Activated naive CD8-positive, alpha-beta T cell (primary cell): ENCODE measurements at regions not wholly inside any gene's neighbourhood (a gene's known extent, or its start where the extent isn't known, plus 50 kb on each side); places are given as distances from the start of the nearest gene placed in this dataset.

Experiments
- H3K27ac Mint-ChIP-seq: one replicate; pipeline ENCODE4 v1.8.0; 2021; ENCODE audit warnings: mixed read lengths
- H3K27me3 Mint-ChIP-seq: one replicate; pipeline ENCODE4 v1.8.0; 2021; ENCODE audit warnings: mixed read lengths
- H3K36me3 Mint-ChIP-seq: one replicate; pipeline ENCODE4 v1.8.0; 2021; ENCODE audit warnings: mixed read lengths
- H3K4me1 Mint-ChIP-seq: one replicate; pipeline ENCODE4 v1.8.0; 2021; ENCODE audit warnings: low read depth, mixed read lengths
- H3K4me3 Mint-ChIP-seq: one replicate; pipeline ENCODE4 v1.8.0; 2021; ENCODE audit warnings: mild to moderate bottlenecking, mixed read lengths
- H3K9me3 Mint-ChIP-seq: one replicate; pipeline ENCODE4 v1.8.0; 2021; ENCODE audit warnings: low read depth, mixed read lengths

DNA sequence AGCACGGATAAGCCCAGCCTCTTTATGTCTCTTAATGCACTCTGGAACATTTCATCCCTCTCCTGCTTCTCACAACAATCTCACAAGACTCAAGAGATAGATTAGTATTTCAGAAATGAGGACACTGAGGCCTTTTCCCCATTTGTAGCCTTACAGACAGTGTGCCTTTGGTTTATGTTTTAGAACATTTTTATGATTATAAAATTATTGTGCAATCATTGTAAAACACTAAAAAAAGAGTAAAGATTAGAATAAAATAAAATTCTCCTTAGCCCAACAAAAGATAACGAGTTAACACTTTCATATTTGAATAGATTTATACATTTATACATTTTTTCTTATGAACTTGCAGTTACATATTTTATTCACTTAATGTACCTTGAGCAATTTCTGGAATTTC is 748.7 kb downstream of the TRIML1 start:
- H3K27ac Mint-ChIP-seq: no peak overlapping the region
- H3K4me3 Mint-ChIP-seq: no peak overlapping the region
- H3K9me3 Mint-ChIP-seq: peaks cover 2% of the 10 kb centered on the region
- no peaks in the 10 kb centered on the region for H3K27me3 Mint-ChIP-seq
- H3K4me1 Mint-ChIP-seq: no peaks in the 10 kb centered on the region
- H3K36me3 Mint-ChIP-seq: no peaks in the 10 kb centered on the region

DNA sequence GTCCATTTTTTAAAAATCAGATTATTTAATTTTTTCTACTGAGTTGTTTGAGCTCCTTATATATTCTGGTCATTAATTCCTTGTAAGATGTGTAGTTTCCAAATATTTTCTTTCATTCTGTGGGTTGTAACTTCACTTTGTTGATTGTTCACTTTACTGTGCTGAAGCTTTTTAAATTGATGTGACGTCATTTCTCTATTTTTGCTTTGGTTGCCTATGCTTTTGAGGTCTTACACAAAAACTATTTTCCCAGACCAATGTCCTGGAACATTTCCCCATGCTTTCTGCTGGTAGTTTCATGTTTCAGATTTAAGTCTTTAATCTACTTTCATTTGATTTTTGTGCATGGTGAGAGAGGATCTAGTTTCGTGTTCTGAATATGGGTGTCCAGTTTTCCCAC is 753.6 kb downstream of the TRIML1 start:
- Mint-ChIP-seq H3K9me3 (peaks cover 5% of the 10 kb centered on the region), H3K36me3 (no peaks in the 10 kb centered on the region), H3K4me3 (no peak overlapping the region), H3K27me3 (no peaks in the 10 kb centered on the region), H3K27ac (no peak overlapping the region), H3K4me1 (no peaks in the 10 kb centered on the region)

DNA sequence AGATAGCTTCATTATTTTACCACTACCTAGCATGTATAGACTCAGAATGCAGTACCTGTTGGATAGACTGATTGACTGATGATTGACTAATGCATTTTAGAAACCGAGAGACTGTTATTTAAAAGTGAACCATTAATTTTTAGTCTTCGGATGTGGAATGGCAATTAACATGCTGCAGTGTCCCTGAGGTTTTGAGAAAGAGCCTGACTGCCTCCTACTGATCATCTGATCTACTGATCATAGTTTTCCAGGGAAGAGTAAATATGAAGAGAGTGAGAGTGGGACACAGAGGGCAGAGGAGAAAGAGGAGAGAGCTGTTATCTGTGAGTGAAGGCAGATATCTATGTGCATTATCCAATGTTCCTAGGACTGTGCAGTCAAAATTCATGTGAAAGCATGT is 764.7 kb downstream of the TRIML1 start:
- H3K4me1 Mint-ChIP-seq: no peaks in the 10 kb centered on the region
- no peak overlapping the region for H3K27ac Mint-ChIP-seq
- H3K4me3 Mint-ChIP-seq: no peak overlapping the region
- H3K36me3 Mint-ChIP-seq: no peaks in the 10 kb centered on the region
- H3K9me3 Mint-ChIP-seq: peaks cover 18% of the 10 kb centered on the region
- H3K27me3 Mint-ChIP-seq: no peaks in the 10 kb centered on the region

DNA sequence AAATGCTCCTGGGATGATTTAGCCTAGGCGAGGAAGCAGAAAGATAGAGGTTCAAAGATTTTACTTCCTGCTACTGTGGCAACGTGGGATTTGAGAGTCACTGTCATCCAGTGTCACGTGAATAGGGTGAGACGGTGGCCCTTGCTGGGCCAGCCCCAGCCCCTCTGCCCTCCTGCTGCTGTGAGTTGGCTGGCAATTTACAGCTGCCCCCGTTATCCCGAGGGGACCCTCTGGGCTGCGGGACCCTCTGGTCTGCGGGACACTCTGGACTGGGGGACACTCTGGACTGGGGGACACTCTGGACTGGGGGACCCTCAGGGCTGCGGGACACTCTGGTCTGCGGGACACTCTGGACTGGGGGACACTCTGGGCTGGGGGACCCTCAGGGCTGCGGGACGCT is 765.4 kb downstream of the TRIML1 start:
- Mint-ChIP-seq H3K9me3 (peaks cover 14% of the 10 kb centered on the region), H3K27ac (no peak overlapping the region), H3K4me1 (no peaks in the 10 kb centered on the region), H3K36me3 (no peaks in the 10 kb centered on the region), H3K4me3 (no peak overlapping the region), H3K27me3 (no peaks in the 10 kb centered on the region)

DNA sequence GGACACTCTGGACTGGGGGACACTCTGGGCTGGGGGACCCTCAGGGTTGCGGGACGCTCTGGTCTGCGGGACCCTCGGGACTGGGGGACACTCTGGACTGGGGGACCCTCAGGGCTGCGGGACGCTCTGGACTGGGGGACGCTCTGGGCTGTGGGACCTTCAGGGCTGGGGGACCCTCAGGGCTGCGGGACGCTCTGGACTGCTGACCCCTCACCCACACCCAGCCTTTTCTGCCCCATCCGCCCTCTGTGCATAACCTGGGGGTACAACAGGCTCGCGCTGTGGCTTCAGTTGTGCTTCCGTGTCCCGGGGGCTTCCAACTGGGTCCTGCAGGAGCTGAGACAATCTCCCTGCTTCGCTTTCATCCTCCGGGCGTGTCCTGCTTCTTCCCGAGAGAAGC is 766.0 kb downstream of the TRIML1 start:
- H3K4me3 Mint-ChIP-seq: no peak overlapping the region
- H3K27me3 Mint-ChIP-seq: no peaks in the 10 kb centered on the region
- peaks cover 13% of the 10 kb centered on the region for H3K9me3 Mint-ChIP-seq
- H3K27ac Mint-ChIP-seq: no peak overlapping the region
- H3K36me3 Mint-ChIP-seq: no peaks in the 10 kb centered on the region
- H3K4me1 Mint-ChIP-seq: no peaks in the 10 kb centered on the region

GRCh38 chr4:188911199-188911598 is 772.0 kb downstream of the TRIML1 start:
- no peaks in the 10 kb centered on the region for H3K36me3 Mint-ChIP-seq
- no peaks in the 10 kb centered on the region for H3K27me3 Mint-ChIP-seq
- no peak overlapping the region for H3K27ac Mint-ChIP-seq
- H3K4me1 Mint-ChIP-seq: no peaks in the 10 kb centered on the region
- peaks cover 4% of the 10 kb centered on the region for H3K9me3 Mint-ChIP-seq
- H3K4me3 Mint-ChIP-seq: no peak overlapping the region

- Mint-ChIP-seq H3K27me3 (no peaks in the 10 kb centered on the region), H3K36me3 (no peaks in the 10 kb centered on the region), H3K4me3 (no peak overlapping the region), H3K9me3 (peaks cover 4% of the 10 kb centered on the region), H3K4me1 (no peaks in the 10 kb centered on the region), H3K27ac (no peak overlapping the region)
Measured at GRCh38 chr4:188911707-188912106, 772.5 kb downstream of the TRIML1 start.

- Mint-ChIP-seq H3K27ac (no peak overlapping the region), H3K4me1 (no peaks in the 10 kb centered on the region), H3K9me3 (peaks cover 16% of the 10 kb centered on the region), H3K27me3 (no peaks in the 10 kb centered on the region), H3K4me3 (no peak overlapping the region), H3K36me3 (no peaks in the 10 kb centered on the region)
Measured at GRCh38 chr4:188915175-188915574, 775.9 kb downstream of the TRIML1 start.

- H3K9me3 Mint-ChIP-seq: peaks cover 23% of the 10 kb centered on the region
Measured at GRCh38 chr4:188918787-188919186, 779.5 kb downstream of the TRIML1 start.

GRCh38 chr4:188930822-188931221 is 791.6 kb downstream of the TRIML1 start:
- peaks cover 7% of the 10 kb centered on the region for H3K9me3 Mint-ChIP-seq
- H3K27me3 Mint-ChIP-seq: no peaks in the 10 kb centered on the region
- no peaks in the 10 kb centered on the region for H3K36me3 Mint-ChIP-seq
- no peak overlapping the region for H3K27ac Mint-ChIP-seq
- no peaks in the 10 kb centered on the region for H3K4me1 Mint-ChIP-seq
- H3K4me3 Mint-ChIP-seq: no peak overlapping the region

More at GRCh38 chr4:188918787-188919186, 779.5 kb downstream of the TRIML1 start:
- H3K4me1 Mint-ChIP-seq: no peaks in the 10 kb centered on the region
- H3K36me3 Mint-ChIP-seq: no peaks in the 10 kb centered on the region
- H3K27ac Mint-ChIP-seq: no peak overlapping the region
- no peaks in the 10 kb centered on the region for H3K27me3 Mint-ChIP-seq
- no peak overlapping the region for H3K4me3 Mint-ChIP-seq

DNA sequence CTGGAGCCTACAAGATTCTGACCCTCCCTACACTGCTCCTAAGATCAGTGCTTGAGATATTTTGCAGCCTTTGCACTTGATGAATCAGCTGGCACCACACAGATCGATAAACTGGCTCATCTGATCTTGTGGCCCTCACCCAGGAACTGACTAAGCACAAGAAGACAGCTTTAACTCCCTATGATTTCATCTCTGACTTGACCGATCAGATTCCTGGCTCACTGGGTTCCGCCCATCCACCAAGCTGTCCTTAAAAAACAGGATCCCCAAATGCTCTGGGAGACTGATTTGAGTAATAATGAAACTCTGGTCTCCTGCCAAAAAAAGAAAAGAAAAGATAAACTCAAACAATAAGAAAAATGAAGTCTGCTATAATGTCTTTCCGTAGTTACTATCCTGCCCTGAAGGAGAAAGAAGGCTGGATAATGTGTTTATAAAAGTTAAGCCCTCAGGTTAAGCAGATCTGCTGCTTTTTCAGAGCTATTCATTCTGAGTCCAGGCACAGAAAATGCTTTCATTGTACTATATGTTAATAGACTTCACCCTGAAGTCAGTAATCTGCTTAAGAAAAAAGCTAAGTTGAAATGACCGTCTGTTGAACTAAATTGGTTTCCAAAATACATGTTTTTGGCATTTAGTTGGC is 795.2 kb downstream of the TRIML1 start:
- Mint-ChIP-seq H3K36me3 (no peaks in the 10 kb centered on the region), H3K4me3 (no peak overlapping the region), H3K4me1 (no peaks in the 10 kb centered on the region)

GRCh38 chr4:188941524-188942119 is 802.4 kb downstream of the TRIML1 start:
- Mint-ChIP-seq H3K4me1 (no peaks in the 10 kb centered on the region), H3K4me3 (no peak overlapping the region), H3K36me3 (no peaks in the 10 kb centered on the region), H3K9me3 (peaks cover 12% of the 10 kb centered on the region), H3K27ac (no peak overlapping the region), H3K27me3 (no peaks in the 10 kb centered on the region)

More for the DNA sequence above, 795.2 kb downstream of the TRIML1 start:
- Mint-ChIP-seq H3K9me3 (peaks cover 7% of the 10 kb centered on the region), H3K27me3 (no peaks in the 10 kb centered on the region), H3K27ac (no peak overlapping the region)

DNA sequence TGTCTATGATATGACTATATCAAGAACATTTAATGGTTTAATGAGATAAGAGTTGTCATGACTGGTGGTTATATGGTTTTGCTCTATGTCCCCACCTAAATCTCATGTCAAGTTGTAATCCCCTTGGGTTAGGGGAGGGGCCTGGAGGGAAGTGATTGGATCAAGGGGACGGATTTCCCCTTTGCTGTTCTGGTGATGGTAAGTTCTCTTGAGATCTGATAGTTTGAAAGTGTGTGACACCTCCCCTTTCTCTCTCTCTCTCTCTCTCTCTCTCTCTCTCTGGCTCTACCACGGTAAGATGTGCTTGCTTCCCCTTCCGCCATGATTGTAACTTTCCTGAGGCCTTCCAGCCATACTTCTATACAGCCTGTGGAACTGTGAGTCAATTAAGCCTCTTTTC is 803.4 kb downstream of the TRIML1 start:
- no peaks in the 10 kb centered on the region for H3K27me3 Mint-ChIP-seq
- no peaks in the 10 kb centered on the region for H3K36me3 Mint-ChIP-seq
- H3K4me3 Mint-ChIP-seq: no peak overlapping the region
- H3K9me3 Mint-ChIP-seq: peaks cover 8% of the 10 kb centered on the region
- H3K4me1 Mint-ChIP-seq: no peaks in the 10 kb centered on the region
- H3K27ac Mint-ChIP-seq: no peak overlapping the region

- no peaks in the 10 kb centered on the region for H3K36me3 Mint-ChIP-seq
- H3K4me3 Mint-ChIP-seq: no peak overlapping the region
- no peak overlapping the region for H3K27ac Mint-ChIP-seq
- H3K9me3 Mint-ChIP-seq: no peaks in the 10 kb centered on the region
- no peaks in the 10 kb centered on the region for H3K4me1 Mint-ChIP-seq
- no peaks in the 10 kb centered on the region for H3K27me3 Mint-ChIP-seq
Measured at GRCh38 chr4:188949596-188949995, 810.4 kb downstream of the TRIML1 start.

DNA sequence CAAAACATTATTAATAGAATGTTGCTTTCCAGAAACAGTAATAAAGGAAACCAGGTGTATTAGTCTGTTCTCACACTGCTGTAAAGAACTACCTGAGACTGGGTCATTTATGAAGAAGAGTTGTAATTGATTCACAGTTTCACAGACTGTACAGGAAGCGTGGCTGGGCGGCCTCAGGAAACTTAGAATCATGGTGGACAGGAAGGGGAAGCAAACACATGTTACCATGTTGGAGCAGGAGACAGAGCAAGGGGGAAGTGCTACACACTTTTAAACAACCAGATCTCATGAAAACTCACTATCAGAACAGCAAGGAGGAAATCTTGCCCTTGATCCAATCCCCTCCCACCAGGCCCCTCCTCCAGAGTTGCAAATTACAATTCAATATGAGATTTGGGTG is 815.8 kb downstream of the TRIML1 start:
- no peaks in the 10 kb centered on the region for H3K27me3 Mint-ChIP-seq
- no peaks in the 10 kb centered on the region for H3K4me1 Mint-ChIP-seq
- no peak overlapping the region for H3K27ac Mint-ChIP-seq
- H3K9me3 Mint-ChIP-seq: peaks cover 12% of the 10 kb centered on the region
- no peaks in the 10 kb centered on the region for H3K36me3 Mint-ChIP-seq
- no peak overlapping the region for H3K4me3 Mint-ChIP-seq

DNA sequence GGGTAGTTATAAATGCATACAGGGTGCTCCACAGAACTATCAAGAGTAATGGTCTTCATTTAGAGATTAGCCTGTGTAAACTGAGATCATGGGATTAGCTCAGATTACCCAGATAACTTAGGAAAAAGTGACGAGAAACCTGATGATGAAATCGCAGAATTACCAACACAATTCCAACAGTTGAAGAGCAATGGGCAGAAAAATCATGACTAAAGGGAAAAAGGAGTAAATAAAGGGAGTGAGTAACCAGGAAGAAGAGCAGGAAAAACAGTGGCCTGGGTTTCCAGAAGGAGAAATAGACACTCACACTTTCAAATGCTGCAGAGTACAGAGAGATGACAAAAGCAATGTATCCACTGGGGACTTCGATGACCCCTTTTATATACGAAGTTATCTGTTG is 817.3 kb downstream of the TRIML1 start:
- H3K27ac Mint-ChIP-seq: no peak overlapping the region
- no peaks in the 10 kb centered on the region for H3K36me3 Mint-ChIP-seq
- no peaks in the 10 kb centered on the region for H3K4me1 Mint-ChIP-seq
- peaks cover 12% of the 10 kb centered on the region for H3K9me3 Mint-ChIP-seq
- no peak overlapping the region for H3K4me3 Mint-ChIP-seq
- H3K27me3 Mint-ChIP-seq: no peaks in the 10 kb centered on the region
